HPDE6-E6E7 (cell line): ENCODE measurements at regions not wholly inside any gene's neighbourhood (a gene's known extent, or its start where the extent isn't known, plus 50 kb on each side); places are given as distances from the start of the nearest gene placed in this dataset.

Experiments
- DNase-seq: peaks from one replicate; pipeline ENCODE4 v3.0.0; 2011; ENCODE audit warnings: missing footprints; ENCODE audit errors: extremely low spot score

DNA sequence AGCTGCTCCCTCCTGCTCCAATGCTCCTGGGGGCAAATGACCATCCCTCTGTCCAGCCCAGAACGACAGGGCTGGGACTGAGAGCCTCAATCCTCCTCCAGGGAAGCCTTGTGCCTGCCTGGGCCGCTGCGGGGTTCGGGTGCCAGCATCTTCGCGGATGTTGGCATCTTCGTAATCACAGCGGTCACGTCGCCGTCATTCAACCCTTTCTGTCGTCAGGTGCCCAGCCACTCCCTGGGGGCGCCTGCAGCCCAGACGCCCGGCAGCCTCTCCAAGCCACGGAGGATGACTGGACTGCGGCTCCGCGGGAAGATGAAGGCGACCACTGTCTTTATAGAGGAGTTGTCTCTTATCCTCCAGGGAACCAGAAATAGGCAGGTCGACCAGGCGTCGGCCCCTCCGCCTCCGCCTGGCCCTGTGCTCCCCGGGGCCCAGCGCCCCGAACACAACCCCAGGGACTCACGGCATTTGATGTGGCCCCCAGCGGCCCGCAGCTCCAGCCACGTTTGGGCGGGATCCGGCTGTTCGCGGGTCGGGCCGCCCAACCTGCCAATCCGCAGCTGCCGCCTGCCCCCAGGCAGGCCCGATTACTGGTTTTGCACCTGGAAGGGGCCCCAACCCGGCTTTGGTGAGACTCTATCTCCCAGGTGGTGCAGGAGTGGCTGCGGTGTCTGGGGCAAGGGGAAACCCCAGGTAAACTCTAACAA is 113.9 kb downstream of the THNSL2 start:
- DNase-seq = no peak

DNA sequence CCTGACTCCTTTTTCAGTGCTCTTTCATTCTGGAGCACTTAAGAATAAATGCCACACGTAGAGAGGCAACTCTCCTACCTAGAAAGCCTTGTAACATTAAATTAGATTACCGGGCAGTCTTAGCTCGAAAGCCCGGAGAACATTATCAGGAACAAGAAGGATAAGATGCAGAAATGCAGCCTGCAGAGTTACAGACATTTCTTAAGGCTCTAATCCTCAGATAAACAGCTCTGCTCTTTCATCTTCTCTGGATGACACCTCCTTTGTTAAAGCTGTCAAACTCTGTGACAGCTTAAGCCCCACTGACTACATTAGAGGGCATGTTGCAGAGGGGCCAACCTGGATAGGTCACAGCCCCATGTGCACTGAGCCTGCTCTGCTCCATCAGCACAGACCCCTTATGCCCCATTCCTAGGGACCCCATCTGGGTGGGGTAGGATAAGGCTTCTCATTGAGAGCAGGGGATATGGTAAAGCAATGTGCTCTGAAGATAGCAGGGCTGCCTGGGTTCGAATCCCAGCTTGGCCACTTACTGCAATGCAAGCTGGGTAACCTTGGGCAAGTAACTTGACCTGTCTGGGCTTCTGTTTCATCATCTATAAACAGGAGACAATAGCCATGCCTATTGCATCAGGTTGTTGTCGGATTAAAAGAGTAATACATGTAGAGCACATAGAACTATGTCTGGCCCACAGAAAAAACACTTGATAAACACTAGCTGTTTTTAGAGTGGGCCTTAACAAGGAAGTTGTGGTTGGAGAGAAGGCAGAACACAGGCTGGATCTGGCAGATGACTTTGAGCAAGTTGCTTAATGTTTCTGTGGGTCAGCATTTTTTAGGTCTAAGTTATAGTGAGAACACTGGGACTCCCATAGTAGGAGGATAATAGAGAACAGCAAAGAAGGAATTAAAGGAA is 111.4 kb downstream of the THNSL2 start:
- no peak for DNase-seq

DNA sequence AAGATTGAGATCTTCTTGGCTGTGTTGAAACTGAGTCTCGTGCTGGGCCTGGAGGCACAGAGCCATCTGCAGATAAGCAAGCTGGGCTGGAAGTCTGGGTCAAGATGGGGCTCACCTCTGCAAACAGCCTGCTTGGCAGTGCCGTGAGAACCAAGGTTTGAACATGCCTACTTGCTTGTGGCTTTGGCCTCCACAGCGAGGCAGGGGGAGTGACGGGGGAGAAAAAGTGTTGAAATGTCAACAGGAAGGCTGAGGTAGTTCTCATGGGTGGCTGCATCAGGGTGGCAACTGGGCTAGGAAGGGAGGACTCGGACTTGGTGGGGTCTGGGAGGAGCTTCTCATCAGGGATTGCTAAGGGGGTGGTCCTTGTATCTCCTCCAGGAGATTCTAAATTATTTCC is 99.7 kb downstream of the THNSL2 start:
- no peak for DNase-seq

DNA sequence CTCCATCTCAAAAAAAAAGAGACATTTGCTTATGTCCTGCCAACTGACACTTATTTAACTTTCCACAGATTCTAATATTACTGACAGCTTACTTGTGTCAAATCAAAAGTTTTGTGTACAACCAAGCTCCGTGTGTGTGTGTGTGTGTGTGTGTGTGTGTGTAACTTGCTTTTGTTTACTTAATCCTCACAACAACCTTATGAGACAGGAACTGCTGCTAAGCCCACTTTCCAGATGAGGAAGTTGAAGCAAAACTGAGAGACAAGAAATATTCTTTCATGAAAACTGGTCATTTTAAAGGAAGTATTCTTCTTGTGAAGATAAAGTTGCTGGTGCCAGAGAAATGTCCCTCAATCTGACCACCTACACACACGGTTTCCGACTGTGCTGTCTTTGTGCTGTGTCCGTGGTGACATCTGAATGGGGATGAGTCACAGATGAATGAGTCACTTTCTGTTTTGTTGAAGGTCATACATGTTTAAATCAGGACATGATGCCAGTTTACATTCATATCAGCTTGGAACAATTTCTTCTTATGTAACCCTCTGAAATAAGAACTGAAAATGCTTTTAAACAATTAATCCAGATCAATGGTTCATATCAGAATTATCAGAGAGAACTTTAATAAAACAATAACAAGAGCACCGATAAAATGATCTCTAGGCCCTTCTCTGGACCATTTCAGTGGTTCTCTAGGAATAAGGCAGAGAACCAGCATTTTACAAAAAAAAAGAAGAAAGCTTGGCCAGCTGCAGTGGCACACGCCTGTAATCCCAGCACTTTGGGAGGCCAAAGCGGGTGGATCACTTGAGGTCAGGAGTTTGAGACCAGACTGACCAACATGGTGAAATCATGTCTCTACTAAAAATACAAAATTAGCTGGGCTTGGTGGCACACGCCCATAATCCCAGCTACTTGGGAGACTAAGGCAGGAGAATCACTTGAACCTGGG is 95.5 kb downstream of the THNSL2 start:
- DNase-seq = no peak

DNA sequence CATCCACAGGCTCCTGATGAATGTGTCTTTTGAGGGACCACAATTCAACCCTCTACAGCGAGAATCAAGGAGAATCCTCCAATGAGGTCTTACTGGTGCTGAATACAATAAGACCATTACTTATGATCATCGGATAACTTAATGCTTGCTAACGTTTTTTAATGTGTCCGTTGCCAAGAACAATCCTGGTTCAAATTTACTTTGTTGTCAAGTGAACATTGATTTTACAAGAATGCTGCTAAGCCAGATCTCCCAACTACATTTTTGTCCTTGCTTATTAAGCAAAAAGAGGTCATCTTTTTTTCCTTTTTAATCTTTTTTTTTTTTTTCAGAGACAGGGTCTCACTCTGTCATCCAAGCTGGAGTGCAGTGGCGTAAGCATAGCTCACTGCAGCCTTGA is 93.7 kb downstream of the THNSL2 start:
- no peak for DNase-seq

DNA sequence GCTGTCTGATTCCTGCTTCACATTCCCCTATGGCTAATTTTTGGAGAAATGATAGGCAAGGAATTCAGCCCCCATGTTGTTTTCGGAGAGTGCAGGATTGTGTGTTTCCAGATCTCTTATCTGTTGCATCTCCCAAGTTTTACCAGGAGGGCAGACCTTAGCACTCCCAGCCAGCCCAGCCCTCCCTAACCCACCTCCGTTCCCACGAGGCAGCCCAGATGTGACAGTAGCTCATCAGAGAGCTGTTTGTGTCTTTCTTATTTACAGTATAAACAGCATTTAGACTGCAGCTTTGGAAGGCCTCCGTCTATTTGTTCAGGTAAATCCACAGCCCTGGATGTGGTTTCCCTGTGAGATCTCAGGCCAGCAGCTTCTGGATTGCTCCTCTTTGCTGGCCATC is 91.6 kb downstream of the THNSL2 start:
- DNase-seq = no peak

DNA sequence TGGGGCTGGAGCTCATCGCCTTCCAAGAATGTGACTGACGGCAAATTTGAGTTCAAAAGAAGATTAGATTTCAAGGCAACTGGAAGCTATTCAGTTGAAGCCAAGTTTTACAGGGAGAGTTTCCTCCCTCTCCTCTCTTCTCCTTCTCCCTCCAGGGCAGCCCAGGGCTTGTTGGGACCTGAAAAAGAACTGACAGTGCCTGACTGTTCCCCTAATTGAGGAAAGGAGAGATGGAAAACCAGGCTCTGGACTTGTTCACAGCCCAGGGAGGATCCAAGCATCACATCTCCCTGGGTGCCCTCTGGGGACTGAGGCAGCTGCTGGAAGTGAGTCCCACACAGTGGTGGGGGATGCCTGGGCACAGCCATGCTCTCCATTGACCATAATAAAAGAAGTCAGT is 88.1 kb downstream of the THNSL2 start:
- DNase-seq = peak; percentile 46

DNA sequence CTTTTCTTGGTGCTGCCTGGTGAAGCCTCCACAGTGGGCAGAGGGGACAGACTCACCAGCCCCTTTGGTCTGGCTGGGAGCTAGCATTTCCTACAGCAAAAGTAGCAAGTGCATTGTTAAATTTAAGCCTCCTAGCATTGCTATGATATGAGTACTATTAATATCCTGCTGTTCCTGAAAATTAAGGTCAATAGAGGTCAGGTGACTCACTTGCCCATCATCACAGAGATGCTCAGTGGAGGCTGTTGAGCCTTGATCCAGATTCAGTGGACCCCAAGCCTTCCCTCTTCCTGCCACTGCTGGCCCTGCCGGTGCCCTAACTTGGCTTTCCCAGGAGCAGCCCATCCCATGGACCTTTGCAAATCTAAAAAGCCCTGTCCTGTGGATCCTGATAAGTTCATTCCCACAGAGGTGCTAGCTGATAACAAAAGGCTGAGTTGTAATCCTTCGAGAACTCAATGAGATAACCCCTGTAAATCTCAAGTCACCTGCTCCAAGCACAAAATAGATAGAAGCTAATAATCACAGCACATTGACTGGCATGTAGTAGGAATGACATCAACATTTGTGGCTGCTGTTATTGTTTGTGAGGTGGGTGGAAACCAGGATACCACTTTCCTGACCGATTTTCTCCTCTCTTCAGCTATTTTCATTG is 84.4 kb downstream of the THNSL2 start:
- no peak for DNase-seq

DNA sequence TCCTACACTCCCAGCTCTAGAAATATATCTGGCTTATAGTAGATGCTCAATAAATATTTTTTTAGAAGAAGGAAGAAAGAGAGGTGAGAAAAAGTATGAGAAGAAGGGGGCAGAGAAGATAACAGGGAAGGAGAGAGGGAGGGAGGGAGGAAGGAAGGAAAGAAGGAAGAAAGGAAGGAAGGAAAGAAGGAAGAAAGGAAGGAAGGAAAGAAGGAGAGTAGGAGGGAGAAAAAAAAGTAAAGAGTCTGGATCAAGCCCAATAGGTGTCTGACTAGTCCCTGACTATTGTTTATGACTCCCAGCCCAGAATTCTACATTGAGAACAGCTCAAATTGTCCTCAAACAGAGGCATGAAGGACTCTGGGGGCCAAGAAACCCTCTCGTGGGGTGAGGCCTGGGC is 83.9 kb downstream of the THNSL2 start:
- DNase-seq = no peak

DNA sequence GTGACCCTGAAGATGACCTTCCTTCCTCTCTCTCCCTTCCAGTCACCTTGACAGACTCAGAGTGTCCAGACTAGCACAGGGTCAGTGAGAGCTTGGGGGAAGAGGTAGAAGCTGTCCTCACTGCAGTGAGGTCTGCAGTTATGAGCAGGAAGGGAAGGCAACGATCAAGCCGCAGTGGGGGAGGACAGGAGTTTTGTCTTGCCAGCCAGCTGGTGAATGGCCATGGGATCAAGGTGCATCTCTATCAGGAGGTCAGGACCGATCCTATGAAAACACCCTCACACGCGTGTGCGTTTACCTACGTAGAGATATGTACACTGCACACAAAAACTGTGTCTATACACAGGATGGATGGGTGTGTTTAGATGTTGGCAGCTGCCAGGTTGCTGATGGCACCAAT is 83.2 kb downstream of the THNSL2 start:
- DNase-seq = no peak

DNA sequence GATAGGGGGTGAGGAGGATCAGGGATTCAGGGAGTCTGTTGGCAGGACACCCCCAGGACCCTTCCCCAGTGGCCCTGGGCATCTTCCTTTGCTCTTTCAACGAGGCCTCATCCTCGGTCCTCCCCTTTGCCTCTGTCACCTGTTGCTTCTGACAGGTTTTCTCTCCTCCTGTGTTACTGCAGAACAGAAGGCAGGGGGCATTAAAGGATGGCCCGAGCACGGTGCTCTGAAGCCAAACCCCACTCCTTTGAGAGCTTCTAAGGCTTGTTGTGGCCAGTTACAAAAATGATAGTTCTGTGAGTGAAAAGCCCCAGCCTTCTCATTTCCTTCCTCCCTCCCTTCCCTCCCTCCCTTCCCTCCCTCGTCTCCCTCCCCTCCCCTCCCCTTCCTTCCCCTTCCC is 82.5 kb downstream of the THNSL2 start:
- no peak for DNase-seq

DNA sequence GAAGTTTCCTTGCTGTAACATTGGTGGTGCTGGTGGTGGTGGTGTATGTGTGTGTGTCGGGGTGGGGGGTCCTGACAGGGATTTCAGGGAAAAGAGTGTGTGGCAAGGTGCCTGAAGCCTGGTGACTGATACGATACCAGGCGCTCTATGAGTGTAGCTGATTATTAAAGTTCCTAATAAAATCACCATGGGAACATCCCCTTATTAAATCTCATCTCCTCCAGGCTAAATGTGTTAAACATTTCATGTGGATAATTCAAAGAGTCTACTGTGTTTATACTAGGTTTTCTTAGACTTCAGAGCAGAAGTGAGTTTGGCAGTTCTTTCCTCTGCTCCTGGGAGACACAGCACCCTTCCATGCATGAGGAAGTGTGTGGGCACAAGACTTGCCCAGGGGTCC is 82.0 kb downstream of the THNSL2 start:
- no peak for DNase-seq

DNA sequence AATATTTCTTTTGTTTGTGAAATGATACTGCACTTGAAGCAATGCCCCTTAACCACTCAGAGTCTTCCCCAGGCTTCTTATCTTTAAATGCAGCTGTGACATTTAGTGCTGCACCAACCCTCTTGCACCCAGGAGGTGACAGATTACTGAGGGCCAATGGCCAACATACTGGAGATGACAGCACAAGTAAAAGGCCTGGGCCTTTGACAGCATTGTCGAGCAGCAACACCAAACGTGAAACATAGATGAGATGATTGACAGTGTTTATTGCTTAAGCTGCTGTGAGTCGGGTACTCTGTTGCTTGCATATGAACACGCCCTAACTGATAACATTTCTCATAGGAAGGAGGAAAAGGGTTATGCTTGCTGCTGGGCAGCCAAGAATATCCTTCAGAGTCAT is 80.3 kb downstream of the THNSL2 start:
- no peak for DNase-seq

DNA sequence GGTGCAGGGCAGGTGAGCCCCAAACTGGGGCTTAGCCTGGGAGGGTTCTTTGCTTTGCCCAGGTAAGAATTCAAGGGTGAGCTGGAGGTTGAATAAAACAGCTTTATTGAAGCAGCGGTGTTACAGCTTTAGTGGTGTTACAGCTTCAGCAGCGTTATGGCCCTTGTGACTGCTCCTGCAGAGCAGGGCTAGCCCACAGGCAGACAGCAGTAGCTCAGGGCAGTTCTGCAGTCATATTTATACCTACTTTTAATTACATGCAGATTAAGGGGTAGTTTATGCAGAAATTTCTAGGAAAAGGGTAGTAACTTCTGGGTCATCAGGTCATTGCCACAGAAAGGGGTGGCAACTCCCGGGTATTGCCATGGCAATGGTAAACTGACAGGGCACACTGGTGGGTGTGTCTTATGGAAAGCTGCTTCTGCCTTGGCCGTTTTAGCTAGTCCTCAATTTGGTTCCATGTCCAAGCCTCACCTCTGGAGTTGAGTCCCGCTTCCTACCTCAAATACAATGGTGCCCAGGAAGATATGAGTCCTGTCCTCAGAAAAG is 78.2 kb downstream of the THNSL2 start:
- no peak for DNase-seq

DNA sequence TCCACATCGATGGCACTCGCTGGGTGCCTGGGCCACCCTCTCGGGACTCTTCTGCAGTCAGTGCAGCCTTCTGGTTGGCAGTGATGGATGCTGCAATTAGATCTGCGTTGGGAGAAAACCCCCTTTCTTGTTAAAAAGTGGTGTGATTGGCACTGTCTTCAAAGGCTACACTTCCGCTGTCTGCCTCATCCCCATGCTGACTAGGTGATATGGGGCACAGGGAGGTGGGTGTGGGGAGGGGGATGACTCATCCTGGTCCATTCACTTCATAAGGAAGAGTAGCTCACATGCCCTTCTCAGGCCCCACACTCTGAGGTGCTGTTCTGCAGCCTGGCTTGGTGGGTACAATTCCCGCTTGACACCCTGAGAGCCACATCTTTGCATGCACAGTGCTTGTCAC is 77.4 kb downstream of the THNSL2 start:
- DNase-seq = no peak

DNA sequence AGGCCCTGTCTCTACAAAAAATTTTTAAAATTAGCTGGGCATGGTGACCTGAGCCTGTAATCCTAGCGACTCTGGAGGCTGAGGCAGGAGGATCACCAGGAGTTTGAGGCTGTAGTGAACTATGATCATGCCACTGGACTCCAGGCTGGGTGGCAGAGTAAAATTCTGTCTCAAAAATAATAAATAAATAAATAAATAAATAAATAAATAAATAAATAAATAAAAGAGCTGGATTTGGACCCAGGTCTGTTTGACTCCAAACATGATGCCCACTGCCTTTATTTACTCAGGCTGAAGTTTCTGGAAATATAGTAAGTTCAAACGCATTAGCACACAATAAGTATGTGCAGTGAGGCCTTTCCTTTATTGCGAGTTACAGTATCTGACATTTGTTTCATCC is 75.0 kb downstream of the THNSL2 start:
- DNase-seq = no peak

DNA sequence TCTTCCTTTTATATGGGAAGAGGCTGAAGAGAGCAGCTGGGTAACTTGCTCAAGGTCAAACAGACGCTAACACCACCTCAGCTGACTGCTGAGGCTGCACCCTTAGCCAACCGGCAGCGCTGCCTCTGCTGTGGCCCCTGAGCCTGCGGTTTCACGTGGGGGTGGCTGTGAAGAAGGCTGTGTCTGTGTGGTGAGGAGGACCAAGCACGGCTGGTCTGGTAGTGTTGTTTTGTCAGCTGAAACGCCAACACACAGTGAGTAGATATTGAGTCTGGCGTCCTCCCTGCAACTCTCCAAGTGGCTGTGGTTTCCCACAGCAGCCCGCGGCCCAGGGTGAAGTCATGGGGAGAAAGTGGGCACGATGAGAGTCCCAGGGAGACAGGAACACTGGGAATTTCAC is 69.6 kb downstream of the THNSL2 start:
- DNase-seq = no peak

DNA sequence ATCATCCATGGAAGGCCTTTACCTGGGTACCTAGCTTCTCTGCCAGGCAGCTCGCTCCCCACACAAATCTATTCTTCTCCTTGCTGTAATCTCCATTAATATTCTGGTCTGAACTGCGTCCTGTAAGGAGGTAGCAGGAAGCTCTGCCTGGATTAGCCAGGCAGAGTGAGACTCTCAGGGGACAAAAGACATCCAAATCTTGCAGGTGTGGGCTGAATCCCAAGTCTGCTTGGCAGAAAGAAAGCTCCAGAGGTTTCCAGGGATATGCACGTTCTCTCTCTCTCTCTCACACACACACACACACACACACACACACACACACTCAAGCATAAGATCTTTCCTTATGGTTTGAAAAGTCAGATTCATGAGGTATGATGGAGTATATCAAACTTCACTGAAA is 66.5 kb downstream of the THNSL2 start:
- DNase-seq = no peak
